SK-MEL-5 (cell line): ENCODE measurements at regions not wholly inside any gene's neighbourhood (a gene's known extent, or its start where the extent isn't known, plus 50 kb on each side); places are given as distances from the start of the nearest gene placed in this dataset.

ENCODE experiments used
- DNase-seq: peaks from one replicate; pipeline ENCODE4 v3.0.0-alpha.2; 2016; ENCODE audit warnings: low read depth, low spot score
- in situ Hi-C: cut with HindIII; loops from 2 replicates; pipeline ENCODE4 v1.10.0; 2016; ENCODE audit warnings: low sequenced_read_pairs, high pct_unique_total_duplicates, low pct_unique_long_range_greater_than_20kb

DNA sequence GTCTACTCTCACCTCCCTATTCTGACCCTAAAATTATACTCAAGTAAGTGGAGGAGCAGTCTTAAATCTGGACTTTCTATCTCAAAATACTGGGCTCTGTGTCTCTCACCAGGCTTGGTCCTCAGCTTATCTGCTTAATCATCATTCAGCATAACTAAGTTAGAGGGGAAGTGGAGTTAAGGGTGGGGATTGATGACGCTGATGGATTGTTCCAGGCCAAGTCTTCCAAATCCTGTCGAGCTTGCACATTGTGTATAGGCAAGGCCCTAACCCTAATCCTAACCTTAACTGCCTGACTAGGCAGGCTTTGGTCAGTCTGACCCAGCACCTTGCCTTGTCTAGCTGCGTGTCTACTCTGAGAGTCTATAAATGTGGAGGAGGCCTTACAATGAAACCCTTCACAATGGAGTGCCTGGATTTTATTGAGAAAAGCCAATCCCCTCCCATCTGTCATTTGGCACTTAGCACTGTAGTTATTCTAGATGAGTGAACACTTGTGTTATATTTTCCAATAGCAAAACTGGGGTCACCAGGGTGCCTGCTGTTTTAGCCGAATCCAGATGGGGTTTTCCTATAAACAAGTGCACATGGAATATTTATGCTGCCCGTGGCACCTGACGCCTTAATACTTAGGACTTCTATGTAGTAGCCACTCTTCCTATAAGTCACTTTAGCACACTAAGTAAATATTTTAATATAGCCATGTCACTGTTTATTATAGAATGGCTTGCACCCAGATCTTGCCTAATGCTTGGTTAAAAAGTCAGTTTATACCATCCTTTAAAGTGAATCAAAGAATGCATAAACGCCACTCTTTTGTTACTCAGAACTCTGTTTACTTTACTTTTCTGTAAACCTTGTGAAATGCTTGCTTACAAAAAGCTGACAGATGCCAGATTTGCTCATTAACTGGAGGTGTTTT is 193.2 kb upstream of the MYOCD start:
- in situ Hi-C loops = no loop called here
- DNase-seq = no peak

DNA sequence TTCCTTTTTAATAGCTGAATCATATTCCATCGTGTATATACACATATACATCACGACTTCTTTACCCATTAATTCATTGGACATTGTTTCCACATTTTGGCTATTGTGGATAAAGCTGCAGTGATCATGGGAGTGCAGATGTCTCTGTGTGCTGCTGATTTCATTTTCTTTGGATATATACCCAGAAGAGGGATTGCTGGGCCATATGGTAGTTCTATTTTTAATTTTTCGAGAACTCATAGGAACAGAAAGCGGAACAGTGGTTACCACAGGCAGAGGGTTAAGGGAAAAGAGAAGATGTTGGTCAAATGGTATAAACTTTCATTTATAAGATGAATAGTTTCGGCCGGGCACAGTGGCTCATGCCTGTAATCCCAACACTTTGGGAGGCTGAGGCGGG is 187.4 kb upstream of the MYOCD start:
- in situ Hi-C loops = no loop called here
- DNase-seq = no peak

DNA sequence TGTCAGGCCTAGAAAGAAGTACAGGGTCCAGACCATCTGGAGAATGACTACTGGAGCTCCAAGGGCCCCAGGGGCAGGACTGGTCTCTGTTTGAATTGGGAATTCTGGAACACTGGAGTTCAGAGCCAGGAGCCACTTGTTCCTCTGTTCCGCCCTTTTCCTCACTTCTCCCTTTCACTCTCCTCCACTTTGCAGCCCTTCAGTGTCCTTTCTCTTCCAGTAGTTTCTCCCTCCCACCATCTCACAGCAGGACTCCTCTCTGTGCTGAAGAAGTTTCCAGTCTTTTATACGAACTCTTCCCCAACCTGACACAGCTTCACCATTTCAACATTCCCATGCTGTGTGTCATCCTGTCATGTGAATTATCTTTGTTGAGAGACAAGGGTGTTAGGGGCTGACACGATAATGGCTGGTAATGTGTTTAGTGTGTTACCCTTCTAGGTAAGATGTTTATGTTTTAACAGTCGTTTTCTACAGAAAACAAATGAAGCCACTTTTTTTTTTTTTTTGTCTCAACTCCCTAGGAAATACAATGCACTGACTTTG is 180.3 kb upstream of the MYOCD start:
- no peak for DNase-seq
- in situ Hi-C loops = no loop called here

DNA sequence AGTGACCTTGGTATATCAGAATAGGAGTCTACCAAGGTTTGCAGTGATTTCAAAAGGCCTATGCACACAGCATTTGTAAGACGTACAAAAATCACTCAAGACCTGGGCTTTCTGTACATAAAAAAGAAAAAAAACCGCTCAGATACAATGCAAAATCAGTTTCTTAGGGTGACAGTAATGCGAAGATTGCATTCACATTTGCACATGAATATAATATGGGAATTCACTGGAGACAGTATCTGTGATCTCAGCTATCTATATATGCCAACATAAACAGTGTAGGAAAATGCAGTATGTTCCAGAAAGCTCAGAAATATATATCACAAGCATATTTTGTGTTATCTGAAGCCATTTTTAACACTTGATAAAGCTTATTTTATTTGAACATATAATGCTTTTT is 176.4 kb upstream of the MYOCD start:
- in situ Hi-C loops = no loop called here

DNA sequence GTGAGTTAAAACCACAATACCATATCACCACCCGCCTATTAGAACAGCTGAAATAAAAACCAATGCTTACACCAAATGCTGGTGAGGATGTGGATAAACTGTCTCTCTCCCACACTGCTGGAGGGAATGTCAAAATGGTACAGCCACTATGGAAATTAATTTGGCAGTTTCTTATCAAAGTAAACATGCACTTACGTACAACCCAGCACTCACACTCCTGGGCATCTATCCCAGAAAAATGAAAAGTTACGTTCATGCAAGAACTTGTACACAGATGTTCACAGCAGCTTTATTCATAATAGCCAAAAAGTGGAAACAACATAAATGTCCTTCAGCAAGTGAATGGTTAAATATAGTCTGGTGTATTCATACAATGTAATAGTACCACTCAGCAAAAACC is 173.2 kb upstream of the MYOCD start:
- in situ Hi-C loops = no loop called here
- no peak for DNase-seq

More for the DNA sequence above, 176.4 kb upstream of the MYOCD start:
- DNase-seq = no peak

DNA sequence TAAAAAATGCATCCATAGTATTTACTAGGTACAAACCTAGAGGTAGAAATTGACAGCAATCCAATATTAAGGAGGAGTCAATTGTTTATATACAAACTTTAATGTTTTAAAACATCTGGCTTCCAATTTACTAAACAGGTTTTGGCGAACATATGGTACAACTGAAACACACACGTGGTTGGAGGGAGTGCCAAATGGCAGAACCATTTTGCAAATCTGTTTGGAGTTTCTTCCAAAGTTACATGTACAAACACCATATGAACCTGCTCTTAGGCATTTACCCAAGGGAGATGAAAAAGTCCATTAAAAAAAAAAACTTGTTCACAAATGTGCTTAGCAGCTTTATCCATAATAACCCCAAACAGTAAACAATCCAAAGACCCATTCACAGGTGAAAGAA is 159.8 kb upstream of the MYOCD start:
- in situ Hi-C loops = no loop called here
- DNase-seq = no peak

DNA sequence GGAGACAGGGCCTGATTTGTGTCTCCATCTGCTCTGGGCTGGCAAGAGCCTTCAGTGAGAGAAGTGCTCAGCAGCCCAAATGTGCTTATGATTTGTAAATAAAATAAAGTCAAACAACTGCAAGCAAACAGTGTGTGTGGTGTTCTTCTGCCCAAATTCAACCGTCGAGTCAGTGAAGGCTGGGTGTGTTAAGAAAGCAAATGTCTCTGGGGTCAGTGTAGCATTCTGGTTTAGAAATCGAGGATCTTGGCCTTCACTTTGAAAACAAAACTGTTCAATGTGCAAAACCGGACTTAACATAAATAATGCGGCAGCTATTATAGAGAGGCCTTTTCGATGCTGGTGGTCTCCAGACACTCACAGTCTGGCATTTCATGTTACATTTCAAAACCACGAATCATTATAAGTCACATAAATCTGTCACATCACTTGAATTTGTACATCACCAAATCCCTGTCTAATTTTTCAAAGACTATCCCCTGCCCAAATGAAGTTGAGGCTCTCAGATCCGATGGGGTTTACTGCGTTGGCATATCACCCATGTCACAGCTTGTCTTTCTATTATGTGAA is 158.6 kb upstream of the MYOCD start:
- in situ Hi-C loops = no loop called here
- no peak for DNase-seq

DNA sequence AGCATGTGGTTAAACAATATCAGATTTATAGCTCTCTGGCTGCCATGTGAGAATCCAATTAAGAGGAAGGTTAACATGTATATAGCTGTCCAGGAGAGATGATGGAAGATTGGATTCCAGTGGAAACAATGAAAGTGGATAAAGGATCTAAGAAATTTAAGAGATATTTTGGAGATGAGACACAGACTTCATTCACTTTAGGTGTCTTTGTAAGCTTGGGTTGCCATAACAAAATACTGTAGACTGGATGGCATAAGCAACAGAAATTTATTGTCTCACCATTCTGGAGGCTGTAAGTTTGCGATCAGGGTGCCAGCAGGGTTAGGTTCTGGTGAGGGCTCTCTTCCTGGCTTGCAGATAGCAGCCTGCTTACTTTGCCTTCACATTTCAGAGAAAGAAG is 155.9 kb upstream of the MYOCD start:
- no peak for DNase-seq
- in situ Hi-C loops = no loop called here

DNA sequence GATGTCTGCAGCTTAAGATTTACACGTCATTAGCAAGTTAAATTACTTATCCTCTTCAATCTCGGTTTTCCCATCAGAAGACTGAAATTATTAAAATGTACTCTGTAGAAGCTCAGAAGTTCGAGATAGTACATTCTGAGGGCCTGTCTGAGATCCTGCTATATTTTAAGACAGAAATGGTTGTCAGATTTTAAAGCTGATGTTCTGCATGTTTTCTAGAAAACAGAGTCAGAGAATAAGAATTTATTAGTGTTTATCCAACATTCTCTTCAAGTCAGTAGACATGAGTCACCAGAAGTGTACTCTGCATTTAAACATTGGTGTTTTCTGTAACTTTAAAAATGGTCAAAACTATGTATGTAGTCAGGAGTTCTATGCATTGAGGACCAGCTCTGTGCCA is 155.2 kb upstream of the MYOCD start:
- in situ Hi-C loops = no loop called here
- no peak for DNase-seq

DNA sequence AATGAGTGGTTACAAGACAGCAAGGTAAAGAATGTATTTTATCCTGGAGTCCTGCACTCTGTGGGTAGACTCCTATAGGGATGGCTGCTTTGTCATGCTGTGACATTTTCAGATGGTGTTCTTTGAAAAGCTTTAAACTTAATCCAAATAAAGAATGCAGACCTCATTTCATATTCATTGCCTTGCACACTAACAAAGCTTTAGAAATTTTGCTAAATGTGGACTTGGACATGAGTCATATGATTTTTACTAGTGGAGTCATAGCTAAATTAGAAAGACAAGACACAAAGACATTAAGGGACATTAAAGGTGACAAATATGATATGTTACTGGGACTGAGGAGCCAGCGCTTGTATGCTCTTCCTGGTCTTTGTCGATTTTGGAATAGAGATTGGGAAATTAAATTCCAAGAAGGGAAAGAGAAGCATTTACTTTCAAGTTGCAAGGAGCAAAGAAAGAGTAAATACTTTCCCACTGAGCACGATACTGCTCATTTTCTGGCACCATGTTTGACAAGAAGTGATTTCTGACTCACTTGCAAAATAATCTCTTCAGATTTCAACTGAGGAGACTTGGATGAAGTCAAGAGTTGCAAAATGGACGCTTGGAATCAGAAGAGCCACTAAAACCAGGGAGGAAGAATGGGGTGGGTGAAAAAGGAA is 152.9 kb upstream of the MYOCD start:
- in situ Hi-C loops = no loop called here
- no peak for DNase-seq

DNA sequence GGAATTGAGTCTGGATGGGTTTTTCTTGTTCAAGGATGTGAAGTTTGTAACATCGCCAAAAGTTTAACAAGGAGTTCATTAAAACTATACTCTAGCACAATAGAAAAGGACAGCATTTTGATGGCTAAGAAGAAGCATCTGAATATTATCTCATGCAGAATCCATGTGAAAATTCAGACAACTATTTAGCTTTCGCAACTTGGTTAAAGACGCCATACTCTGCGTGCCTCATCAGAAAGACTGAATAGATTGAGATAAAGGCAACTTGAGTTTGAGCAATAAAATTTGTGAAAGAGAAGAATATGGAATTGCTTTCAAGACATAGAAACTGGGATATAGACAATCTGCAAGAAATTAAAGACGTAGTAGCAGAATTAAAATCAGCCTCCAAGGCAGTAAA is 151.1 kb upstream of the MYOCD start:
- no peak for DNase-seq
- in situ Hi-C loops = no loop called here

DNA sequence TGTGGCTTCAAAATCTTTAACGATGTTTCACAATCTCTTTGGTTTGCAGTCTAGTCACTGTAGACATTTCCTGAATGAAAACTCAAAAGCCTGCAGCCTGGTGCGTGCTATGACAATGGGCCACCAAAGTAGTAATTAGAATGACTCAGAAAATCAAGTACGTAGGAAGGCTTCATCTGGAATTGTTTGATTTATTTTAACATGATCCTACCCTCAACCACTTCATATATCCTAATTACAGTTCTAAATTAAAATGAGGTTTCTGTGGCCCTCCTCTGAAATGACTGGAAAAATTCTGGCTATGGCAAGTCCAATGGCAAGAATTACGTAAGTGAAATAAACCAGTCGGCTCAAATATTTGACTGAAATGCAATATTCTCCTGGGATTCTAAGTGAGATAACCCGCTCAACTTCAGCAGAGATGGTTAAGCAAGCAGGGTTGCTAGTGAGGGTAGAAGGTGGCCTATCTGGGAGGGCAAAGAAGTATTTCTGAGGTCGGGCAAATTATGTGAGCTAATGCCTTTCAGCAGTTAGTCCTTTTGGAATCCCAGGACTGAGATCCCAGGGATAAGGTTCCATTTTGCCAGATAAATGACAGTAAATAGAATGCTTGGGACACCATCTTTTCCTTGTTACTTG is 145.6 kb upstream of the MYOCD start:
- in situ Hi-C loops = no loop called here

DNA sequence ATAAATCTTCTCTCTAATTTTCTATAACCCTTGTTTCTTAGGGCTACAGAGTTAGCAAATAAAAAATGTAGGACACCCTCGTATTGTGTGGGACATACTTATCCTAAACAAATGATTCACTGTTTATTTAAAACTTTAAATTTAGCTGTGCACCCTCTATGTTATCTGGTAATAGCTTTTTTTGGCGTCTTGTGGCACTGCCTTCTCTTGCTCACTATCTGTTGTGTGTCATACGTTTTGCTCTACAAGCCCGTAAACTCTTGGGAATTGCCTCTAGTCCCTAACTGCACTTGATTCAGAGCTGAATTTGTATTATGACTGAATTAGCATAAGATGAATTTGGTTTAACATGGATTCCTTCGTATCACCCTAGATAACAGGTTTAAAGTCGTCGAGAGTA is 144.3 kb upstream of the MYOCD start:
- DNase-seq = no peak
- in situ Hi-C loops = no loop called here

More for the DNA sequence above, 145.6 kb upstream of the MYOCD start:
- no peak for DNase-seq

DNA sequence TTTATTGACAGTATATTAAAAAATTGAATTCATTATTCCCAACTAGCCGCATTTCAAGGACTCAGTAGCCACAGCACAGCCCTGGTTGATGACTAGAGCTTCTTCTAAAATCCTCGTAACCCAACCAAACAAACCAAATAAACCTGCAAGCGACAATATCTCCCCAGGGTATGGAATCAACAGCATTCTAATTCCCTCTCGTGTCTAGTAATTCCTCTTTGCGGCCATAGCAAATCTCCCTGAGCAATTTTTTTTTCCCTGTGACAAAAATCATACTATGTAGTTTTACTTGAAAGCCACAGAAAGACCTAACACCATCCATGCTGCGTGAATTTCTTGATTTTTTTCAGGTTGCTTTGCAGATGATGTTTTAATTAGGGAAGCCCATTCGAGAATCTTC is 143.4 kb upstream of the MYOCD start:
- DNase-seq = no peak
- in situ Hi-C loops = no loop called here

DNA sequence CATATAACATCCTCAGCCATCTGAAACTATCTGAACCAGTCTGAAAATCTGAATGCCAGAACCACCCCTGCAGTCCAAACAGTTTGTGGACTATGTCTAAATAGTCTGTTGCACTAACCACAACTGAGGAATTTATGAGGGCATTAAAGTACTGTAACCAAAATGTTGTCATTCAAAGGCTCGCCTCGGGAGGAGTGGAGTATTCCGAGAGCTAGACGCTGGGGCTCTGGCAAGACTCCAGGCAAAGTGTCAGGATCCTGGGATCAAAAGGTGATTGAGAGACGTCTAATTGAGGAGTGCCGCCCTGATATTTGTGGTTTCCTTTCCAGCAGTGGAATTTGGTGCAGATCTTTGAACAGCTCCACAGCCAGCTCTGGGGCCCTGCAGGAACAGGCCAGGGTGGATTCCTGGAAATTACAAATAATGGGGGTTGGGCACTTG is 142.9 kb upstream of the MYOCD start:
- in situ Hi-C loops = no loop called here
- no peak for DNase-seq

DNA sequence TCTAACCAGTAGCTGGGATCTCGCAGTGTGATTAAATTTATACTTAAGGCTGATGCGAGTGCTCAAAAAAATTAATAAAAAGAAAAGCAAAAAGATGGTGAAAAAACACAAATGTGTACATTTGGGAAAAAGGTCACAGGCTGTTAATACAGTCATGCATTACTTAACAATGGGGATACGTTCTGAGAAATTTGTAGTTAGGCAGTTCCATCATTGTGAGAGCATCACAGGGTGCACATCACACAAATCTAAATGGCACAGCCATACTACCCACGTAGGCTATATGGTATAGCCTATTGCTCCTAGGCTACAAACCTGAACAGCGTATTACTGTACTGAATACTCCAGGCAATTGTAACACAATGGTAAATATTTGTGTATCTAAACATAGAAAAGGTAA is 142.4 kb upstream of the MYOCD start:
- in situ Hi-C loops = no loop called here
- DNase-seq = no peak

DNA sequence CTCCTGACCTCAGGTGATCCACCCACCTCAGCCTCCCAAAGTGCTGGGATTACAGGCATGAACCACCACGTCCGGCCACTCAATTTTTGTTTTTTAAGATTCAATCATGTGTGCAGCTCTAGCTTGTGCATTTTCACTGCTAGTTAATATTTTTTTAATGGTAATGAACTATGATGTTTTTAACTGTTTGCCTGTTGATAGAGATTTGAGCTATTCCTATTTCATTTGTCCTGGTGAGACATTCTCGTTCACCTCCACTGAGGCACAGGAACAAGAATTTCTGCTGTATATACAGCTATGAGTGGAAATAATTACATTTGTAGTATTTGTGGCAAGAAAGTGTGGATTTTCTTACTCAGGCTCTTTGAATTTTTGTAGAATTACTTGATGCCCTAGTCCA is 137.7 kb upstream of the MYOCD start:
- in situ Hi-C loops = no loop called here
- no peak for DNase-seq

DNA sequence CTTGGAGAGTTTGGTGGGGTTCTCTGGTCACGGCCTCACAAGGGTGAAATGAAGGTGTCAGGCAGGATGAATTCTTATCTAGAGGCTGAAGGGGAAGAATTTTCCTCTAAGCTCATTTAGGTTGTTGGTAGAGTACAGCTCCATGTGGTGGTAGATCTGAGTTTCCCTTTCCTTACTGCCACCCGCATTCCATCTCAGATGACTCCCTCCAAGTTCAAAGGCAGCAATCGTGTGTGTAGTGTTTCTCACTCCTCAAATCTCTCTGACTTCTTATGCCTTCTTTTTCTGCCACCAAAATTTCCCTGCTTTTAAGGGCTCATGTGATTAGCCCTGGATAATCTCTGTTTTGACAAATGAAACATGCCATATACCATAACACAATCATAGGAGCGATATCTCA is 135.5 kb upstream of the MYOCD start:
- in situ Hi-C loops = no loop called here
- no peak for DNase-seq
